HFFc6 (cell line): ENCODE measurements at regions not wholly inside any gene's neighbourhood (a gene's known extent, or its start where the extent isn't known, plus 50 kb on each side); places are given as distances from the start of the nearest gene placed in this dataset.
"Not testable (repeated sequence)": the region's sequence is repeated elsewhere in the genome, so short reads cannot be mapped to it uniquely, and the experiment has no call there.

Experiments used
- DNase-seq: peaks from one replicate; pipeline ENCODE4 v3.0.0-alpha.2; 2018
- H3K27ac Mint-ChIP-seq: 2 replicates; pipeline ENCODE4 v1.8.0; 2020; ENCODE audit warnings: mild to moderate bottlenecking, mixed read lengths
- H3K27me3 Mint-ChIP-seq: 2 replicates; pipeline ENCODE4 v1.8.0; 2021; ENCODE audit warnings: mild to moderate bottlenecking, moderate library complexity, mixed read lengths; ENCODE audit not compliant: insufficient read depth
- H3K36me3 Mint-ChIP-seq: 2 replicates; pipeline ENCODE4 v1.8.0; 2021; ENCODE audit warnings: low read depth, mixed read lengths
- H3K4me1 Mint-ChIP-seq: 2 replicates; pipeline ENCODE4 v1.8.0; 2020; ENCODE audit warnings: low read depth, mixed read lengths
- H3K4me3 Mint-ChIP-seq: 2 replicates; pipeline ENCODE4 v1.8.0; 2020; ENCODE audit warnings: mild to moderate bottlenecking, moderate library complexity, mixed read lengths
- H3K9me3 Mint-ChIP-seq: 2 replicates; pipeline ENCODE4 v1.8.0; 2020; ENCODE audit warnings: mild to moderate bottlenecking, mixed read lengths
- CTCF ChIP-seq: fragments of 200-600 bp; sonication (generic); IDR thresholded peaks from 2 replicates; pipeline ENCODE4 v1.5.0; 2021; ENCODE audit warnings: antibody characterized with exemption, mild to moderate bottlenecking

DNA sequence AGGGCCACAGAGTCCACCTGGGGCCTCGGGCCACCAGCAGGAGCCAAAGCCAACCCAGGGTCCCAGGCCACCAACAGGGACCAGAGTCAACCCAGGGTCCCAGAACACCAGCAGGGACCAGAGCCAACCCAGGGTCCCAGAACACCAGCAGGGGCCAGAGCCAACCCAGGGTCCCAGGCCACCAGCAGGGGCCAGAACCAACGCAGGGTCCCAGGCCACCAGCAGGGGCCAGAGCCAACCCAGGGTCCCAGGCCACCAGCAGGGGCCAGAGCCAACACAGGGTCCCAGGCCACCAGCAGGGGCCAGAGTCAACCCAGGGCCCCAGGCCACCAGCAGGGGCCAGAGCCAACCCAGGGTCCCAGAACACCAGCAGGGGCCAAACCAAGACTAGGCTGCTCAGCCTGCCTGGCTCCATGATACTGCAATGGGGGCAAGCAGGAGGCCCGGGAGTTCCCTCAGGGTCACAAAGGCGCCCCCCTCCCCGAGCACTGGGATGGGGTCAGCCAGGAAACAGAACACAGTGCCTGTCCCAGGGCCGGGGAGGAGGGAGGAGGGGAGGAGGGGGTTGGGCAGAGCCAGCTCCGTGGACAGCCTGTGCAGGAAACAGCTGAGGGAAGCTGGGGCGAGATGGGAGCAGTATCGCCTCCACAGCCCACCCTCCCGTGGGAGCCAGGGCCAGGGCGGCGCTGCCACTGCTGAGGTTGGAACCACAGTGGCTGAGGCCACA, 62.0 kb upstream of the PRR5 start:
- Mint-ChIP-seq H3K27me3 (peaks cover 5% of the 10 kb centered on the region; the same call in 1 of the 2 replicates), H3K27ac (no peak overlapping the region), H3K36me3 (no peaks in the 10 kb centered on the region), H3K4me3 (no peak overlapping the region), H3K9me3 (no peaks in the 10 kb centered on the region), H3K4me1 (peaks cover 13% of the 10 kb centered on the region)
- no peak for DNase-seq
- TF ChIP-seq CTCF: peak; percentile 37

GRCh38 chr22:44638971-44639760, 62.8 kb upstream of the PRR5 start:
- H3K27ac Mint-ChIP-seq: peak overlapping the region; percentile 81
- peak; percentile 12 for DNase-seq
- H3K9me3 Mint-ChIP-seq: no peaks in the 10 kb centered on the region
- peaks cover 13% of the 10 kb centered on the region for H3K4me1 Mint-ChIP-seq
- no peaks in the 10 kb centered on the region for H3K36me3 Mint-ChIP-seq
- no peak for TF ChIP-seq CTCF
- peaks cover 9% of the 10 kb centered on the region; the same call in 1 of the 2 replicates for H3K27me3 Mint-ChIP-seq
- H3K4me3 Mint-ChIP-seq: peak overlapping the region; percentile 28; the same call in 1 of the 2 replicates

DNA sequence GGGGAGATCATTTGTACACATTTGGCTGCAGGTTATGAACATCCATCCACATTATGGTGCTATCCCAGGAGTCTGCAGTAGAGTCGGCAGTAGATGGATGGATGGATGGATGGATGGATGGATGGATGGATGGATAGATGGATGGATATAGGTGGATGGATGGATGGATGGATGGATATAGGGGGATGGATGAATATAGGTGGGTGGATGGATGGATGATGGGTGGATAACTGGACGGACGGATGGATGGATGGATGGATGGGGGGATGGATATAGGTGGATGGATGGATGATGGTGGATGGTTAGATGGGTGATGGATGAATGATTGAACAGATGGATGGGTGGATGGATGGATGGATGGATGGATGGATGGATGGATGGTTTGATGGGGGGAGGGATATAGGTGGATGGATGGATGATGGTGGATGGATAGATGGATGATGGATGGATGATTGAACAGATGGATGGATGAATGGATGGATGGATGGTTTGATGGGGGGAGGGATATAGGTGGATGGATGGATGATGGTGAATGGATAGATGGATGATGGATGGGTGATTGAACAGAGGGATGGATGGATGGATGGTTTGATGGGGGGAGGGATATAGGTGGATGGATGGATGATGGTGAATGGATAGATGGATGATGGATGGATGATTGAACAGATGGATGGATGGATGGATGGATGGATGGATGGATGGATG, 65.3 kb upstream of the PRR5 start:
- H3K4me1 Mint-ChIP-seq: peaks cover 13% of the 10 kb centered on the region
- not testable (repeated sequence) for H3K9me3 Mint-ChIP-seq, H3K27ac Mint-ChIP-seq, H3K36me3 Mint-ChIP-seq, H3K27me3 Mint-ChIP-seq, DNase-seq, H3K4me3 Mint-ChIP-seq

- not testable (repeated sequence) for H3K36me3 Mint-ChIP-seq, H3K4me3 Mint-ChIP-seq, DNase-seq, H3K27ac Mint-ChIP-seq, H3K9me3 Mint-ChIP-seq
- Mint-ChIP-seq H3K4me1 (peaks cover 13% of the 10 kb centered on the region), H3K27me3 (peaks cover 17% of the 10 kb centered on the region; the same call in 1 of the 2 replicates)
Observed at GRCh38 chr22:44635567-44635966, 66.4 kb upstream of the PRR5 start.

DNA sequence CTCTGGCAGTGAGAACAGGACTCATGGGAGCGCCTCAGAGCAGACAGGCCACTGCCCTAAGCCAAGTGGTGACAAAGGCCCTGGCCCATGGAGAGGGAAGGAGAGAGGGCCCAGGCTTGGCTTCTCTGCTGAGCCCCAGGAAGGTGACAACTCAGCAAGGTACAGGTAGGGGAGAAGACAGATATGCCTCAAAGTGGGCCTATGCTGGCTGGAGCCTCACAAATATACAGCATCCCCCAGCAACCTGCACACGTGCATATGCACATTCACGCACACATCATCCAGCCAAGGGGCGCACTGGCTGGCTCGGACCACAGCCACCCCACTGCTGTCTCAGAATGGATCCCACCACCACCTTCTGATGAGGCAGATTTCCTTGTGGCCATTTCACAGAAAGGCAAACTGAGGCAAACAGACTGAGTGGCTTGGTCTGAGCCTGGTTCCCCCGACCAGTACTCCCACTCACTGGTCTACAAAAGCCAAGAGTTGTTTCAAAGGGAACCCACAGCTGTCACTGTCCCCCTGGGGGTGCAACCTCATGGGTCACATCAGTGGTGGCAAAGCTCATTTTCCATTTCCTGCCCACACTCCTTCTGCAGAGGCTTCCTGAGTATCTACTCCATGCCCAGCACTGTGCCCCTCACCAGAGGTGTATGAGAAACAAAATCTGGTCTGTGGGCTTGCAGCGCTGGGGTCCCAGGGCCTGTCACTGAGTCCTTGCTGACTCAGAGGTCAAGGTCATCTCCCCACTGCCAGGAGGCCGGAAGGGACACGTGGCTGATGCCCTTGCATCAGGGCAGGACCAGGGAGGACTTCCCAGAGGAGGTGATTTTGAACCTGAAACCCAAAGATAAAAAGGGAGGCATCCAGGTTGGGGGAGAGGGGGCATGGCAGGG, 67.3 kb upstream of the PRR5 start:
- Mint-ChIP-seq H3K36me3 (no peaks in the 10 kb centered on the region), H3K27me3 (peaks cover 18% of the 10 kb centered on the region), H3K27ac (no peak overlapping the region), H3K9me3 (peaks cover 5% of the 10 kb centered on the region; the same call in 1 of the 2 replicates), H3K4me1 (peaks cover 13% of the 10 kb centered on the region), H3K4me3 (no peak overlapping the region)
- no peak for DNase-seq
- no peak for TF ChIP-seq CTCF

DNA sequence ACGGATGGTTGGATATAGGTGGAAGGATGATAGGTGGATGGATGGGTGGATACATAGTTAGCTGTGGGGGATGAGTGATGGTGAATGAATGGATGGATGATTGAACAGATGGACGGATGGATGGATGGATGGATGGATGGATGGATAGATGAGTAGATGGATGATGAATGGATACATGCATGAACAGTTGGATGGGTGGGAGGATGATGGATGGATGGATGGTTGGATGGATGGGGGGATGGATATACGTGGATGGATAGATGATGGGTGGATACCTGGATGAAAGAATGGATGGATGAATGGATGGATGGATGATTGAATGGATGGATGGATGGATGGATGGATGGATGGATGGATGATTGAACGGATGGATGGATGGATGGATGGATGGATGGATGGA, 68.4 kb upstream of the PRR5 start:
- Mint-ChIP-seq H3K4me3 (no peak overlapping the region), H3K27me3 (peaks cover 18% of the 10 kb centered on the region), H3K9me3 (peaks cover 5% of the 10 kb centered on the region; the same call in 1 of the 2 replicates), H3K27ac (no peak overlapping the region), H3K4me1 (peaks cover 5% of the 10 kb centered on the region), H3K36me3 (no peaks in the 10 kb centered on the region)
- no peak for TF ChIP-seq CTCF
- DNase-seq: no peak
